ENCODE measurements at regions not wholly inside any gene's neighbourhood (a gene's known extent, or its start where the extent isn't known, plus 50 kb on each side); places are given as distances from the start of the nearest gene placed in this dataset.
"Not testable (repeated sequence)": the region's sequence is repeated elsewhere in the genome, so short reads cannot be mapped to it uniquely, and the experiment has no call there.

DNA sequence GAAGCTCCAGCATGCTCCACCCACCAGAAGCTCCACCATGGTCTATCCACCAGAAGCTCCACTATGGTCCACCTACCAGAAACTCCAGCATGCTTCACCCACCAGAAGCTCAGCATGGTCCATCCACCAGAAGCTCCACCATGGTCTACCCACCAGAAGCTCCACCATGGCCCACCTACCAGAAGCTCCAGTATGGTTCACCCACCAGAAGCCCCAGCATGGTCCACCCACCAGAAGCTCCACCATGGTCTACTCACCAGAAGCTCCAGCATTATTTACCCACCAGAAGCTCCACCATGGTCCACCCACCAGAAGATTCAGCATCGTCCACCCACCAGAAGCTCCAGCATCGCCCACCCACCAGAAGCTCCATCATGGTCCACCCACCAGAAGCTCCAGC lies 4490.2 kb upstream of the OR11H1 start:
- H3K36me3 ChIP-seq (ENCODE audit: control insufficient read depth, insufficient read depth, low read length); H3K4me1 ChIP-seq (ENCODE audit: control insufficient read depth, insufficient read depth, low read length); H3K27ac ChIP-seq (ENCODE audit: low read depth, low read length); H3K9ac ChIP-seq (ENCODE audit: extremely low read depth, low read length, poor library complexity, severe bottlenecking); H3K27me3 ChIP-seq (ENCODE audit: control insufficient read depth, insufficient read depth, low read length, poor library complexity, severe bottlenecking); H3K27me3 Mint-ChIP-seq (ENCODE audit: insufficient read depth); H3K27ac Mint-ChIP-seq; H3K4me1 Mint-ChIP-seq; H3K4me3 Mint-ChIP-seq: not testable (repeated sequence)
- Mint-ChIP-seq H3K9me3 (peaks cover 96% of the 10 kb centered on the region), H3K36me3 (ENCODE audit: low read depth) (peaks cover 15% of the 10 kb centered on the region)
- Histone ChIP-seq H3K4me3 (ENCODE audit: low read length) (peak overlapping the region; percentile 43), H3K9me3 (ENCODE audit: control insufficient read depth, low read length) (peaks cover 80% of the 10 kb centered on the region)
- 46% methylated on average over 2 of the region's 2 CpGs; no CpG with 5 or more reads in 1 of the 2 experiments for WGBS, 2 experiments (ENCODE audit: insufficient coverage in 1 of 2, insufficient read length in 1 of 2)
- peak; percentile 37 for DNase-seq

DNA sequence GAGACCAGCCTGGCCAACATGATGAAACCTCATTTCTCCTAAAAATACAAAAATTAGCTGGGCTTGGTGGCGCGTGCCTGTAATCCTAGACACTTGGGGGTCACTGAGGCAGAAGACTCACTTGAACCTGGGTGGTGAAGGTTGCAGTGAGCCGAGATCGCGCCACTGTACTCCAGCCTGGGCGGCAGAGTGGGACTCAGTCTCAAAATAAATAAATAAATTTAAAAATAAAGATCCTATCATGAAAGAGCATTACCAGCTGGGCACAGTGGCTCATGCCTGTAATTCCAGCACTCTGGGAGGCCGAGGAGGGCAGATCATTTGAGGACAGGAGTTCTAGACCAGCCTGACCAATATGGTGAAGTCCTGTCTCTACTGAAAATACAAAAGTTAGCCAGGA lies 4489.2 kb upstream of the OR11H1 start:
- 74 to 78% methylated on average over 7 of the region's 7 CpGs for WGBS, 2 experiments (ENCODE audit: insufficient coverage in 1 of 2, insufficient read length in 1 of 2)
- H3K27ac ChIP-seq (ENCODE audit: low read depth, low read length); H3K4me1 ChIP-seq (ENCODE audit: control insufficient read depth, insufficient read depth, low read length); H3K4me3 Mint-ChIP-seq; H3K27me3 ChIP-seq (ENCODE audit: control insufficient read depth, insufficient read depth, low read length, poor library complexity, severe bottlenecking); H3K9ac ChIP-seq (ENCODE audit: extremely low read depth, low read length, poor library complexity, severe bottlenecking); H3K27me3 Mint-ChIP-seq (ENCODE audit: insufficient read depth); H3K36me3 ChIP-seq (ENCODE audit: control insufficient read depth, insufficient read depth, low read length); H3K4me1 Mint-ChIP-seq; H3K27ac Mint-ChIP-seq: not testable (repeated sequence)
- DNase-seq = peak; percentile 30
- H3K9me3 ChIP-seq (ENCODE audit: control insufficient read depth, low read length) = peaks cover 84% of the 10 kb centered on the region
- H3K4me3 ChIP-seq (ENCODE audit: low read length) = peak overlapping the region; percentile 61
- peaks cover 18% of the 10 kb centered on the region for H3K36me3 Mint-ChIP-seq (ENCODE audit: low read depth)
- peaks cover 95% of the 10 kb centered on the region for H3K9me3 Mint-ChIP-seq

DNA sequence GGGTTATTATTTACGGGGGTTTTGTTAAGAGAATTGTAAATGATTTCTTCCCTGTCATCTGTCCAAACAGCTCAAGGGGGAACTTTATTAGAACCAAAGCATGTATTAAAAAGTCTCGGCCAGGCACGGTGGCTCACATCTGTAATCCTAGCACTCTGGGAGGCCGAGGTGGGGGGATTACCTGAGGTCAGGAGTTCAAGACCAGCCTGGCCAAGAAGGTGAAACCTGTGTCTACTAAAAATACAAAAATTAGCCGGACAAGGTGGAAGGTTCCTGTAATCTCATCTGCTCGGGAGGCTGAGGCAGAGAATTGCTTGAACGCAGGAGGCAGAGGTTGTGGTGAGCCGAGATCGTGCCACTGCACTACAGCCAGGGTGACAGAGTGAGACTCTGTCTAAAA lies 4486.6 kb upstream of the OR11H1 start:
- H3K9me3 Mint-ChIP-seq = peaks cover 76% of the 10 kb centered on the region
- not testable (repeated sequence) for H3K4me3 Mint-ChIP-seq; H3K27me3 Mint-ChIP-seq (ENCODE audit: insufficient read depth); H3K4me3 ChIP-seq (ENCODE audit: low read length); H3K4me1 Mint-ChIP-seq; H3K27ac Mint-ChIP-seq; H3K36me3 ChIP-seq (ENCODE audit: control insufficient read depth, insufficient read depth, low read length); DNase-seq; H3K4me1 ChIP-seq (ENCODE audit: control insufficient read depth, insufficient read depth, low read length); H3K27ac ChIP-seq (ENCODE audit: low read depth, low read length); H3K9ac ChIP-seq (ENCODE audit: extremely low read depth, low read length, poor library complexity, severe bottlenecking); H3K27me3 ChIP-seq (ENCODE audit: control insufficient read depth, insufficient read depth, low read length, poor library complexity, severe bottlenecking)
- WGBS, 2 experiments (ENCODE audit: insufficient coverage in 1 of 2, insufficient read length in 1 of 2) = 67 to 79% methylated on average over 9 of the region's 9 CpGs
- H3K36me3 Mint-ChIP-seq (ENCODE audit: low read depth) = peaks cover 11% of the 10 kb centered on the region
- H3K9me3 ChIP-seq (ENCODE audit: control insufficient read depth, low read length) = peaks cover 69% of the 10 kb centered on the region

DNA sequence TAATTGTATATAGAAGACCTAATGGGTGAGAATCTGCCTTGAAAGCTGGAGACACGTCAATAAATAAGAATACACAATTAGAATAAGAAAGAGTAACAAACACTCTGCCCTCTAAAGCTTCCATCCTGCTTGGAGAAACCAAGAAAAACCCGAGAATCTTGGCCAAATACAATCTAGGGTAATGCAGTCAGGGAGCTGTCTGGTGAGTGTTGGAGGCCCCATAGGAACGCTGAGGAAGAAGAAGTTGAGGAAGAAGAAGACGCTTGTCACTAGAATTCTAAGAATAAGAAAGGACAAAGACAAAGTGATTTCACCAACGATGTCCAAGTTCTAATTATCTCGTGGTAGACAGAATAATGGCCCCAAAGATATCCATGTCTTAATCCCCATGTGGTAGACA lies 4485.9 kb upstream of the OR11H1 start:
- Histone ChIP-seq H3K27me3 (ENCODE audit: control insufficient read depth, insufficient read depth, low read length, poor library complexity, severe bottlenecking) (no peaks in the 10 kb centered on the region), H3K4me1 (ENCODE audit: control insufficient read depth, insufficient read depth, low read length) (no peaks in the 10 kb centered on the region), H3K27ac (ENCODE audit: low read depth, low read length) (no peak overlapping the region), H3K9me3 (ENCODE audit: control insufficient read depth, low read length) (peaks cover 67% of the 10 kb centered on the region), H3K36me3 (ENCODE audit: control insufficient read depth, insufficient read depth, low read length) (no peaks in the 10 kb centered on the region), H3K9ac (ENCODE audit: extremely low read depth, low read length, poor library complexity, severe bottlenecking) (no peak overlapping the region), H3K4me3 (ENCODE audit: low read length) (no peak overlapping the region)
- Mint-ChIP-seq H3K27ac (no peak overlapping the region), H3K4me1 (no peaks in the 10 kb centered on the region), H3K36me3 (ENCODE audit: low read depth) (peaks cover 11% of the 10 kb centered on the region), H3K9me3 (peaks cover 71% of the 10 kb centered on the region), H3K4me3 (no peak overlapping the region), H3K27me3 (ENCODE audit: insufficient read depth) (no peaks in the 10 kb centered on the region)
- WGBS, 2 experiments (ENCODE audit: insufficient coverage in 1 of 2, insufficient read length in 1 of 2) = 41 to 48% methylated on average over 6 of the region's 6 CpGs
- DNase-seq = peak; percentile 10
- TF ChIP-seq, protein P1, sequence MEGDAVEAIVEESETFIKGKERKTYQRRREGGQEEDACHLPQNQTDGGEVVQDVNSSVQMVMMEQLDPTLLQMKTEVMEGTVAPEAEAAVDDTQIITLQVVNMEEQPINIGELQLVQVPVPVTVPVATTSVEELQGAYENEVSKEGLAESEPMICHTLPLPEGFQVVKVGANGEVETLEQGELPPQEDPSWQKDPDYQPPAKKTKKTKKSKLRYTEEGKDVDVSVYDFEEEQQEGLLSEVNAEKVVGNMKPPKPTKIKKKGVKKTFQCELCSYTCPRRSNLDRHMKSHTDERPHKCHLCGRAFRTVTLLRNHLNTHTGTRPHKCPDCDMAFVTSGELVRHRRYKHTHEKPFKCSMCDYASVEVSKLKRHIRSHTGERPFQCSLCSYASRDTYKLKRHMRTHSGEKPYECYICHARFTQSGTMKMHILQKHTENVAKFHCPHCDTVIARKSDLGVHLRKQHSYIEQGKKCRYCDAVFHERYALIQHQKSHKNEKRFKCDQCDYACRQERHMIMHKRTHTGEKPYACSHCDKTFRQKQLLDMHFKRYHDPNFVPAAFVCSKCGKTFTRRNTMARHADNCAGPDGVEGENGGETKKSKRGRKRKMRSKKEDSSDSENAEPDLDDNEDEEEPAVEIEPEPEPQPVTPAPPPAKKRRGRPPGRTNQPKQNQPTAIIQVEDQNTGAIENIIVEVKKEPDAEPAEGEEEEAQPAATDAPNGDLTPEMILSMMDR (conservative IDR thresholded peaks at IDR 0.05) = no peak

DNA sequence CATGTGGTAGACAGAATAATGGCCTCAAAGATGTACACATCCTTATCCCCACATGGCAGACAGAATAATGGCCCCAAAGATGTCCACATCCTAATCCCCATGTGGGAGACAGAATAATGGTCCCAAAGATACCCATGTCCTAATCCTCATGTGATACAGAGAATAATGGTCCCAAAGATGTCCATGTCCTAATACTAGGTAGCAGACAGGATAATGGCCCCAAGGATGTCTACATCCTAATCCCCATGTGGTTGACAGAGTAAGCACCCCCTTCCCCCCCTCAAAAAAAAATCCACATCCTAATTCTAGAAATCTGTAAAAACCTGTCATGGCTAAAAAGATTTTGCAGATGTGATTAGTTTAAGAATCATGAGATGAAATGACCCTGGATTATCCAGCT lies 4484.7 kb upstream of the OR11H1 start:
- peaks cover 62% of the 10 kb centered on the region for H3K9me3 Mint-ChIP-seq
- H3K4me1 Mint-ChIP-seq; H3K27ac ChIP-seq (ENCODE audit: low read depth, low read length); H3K27me3 Mint-ChIP-seq (ENCODE audit: insufficient read depth); H3K36me3 ChIP-seq (ENCODE audit: control insufficient read depth, insufficient read depth, low read length); H3K4me3 ChIP-seq (ENCODE audit: low read length); H3K27ac Mint-ChIP-seq; H3K27me3 ChIP-seq (ENCODE audit: control insufficient read depth, insufficient read depth, low read length, poor library complexity, severe bottlenecking); H3K4me3 Mint-ChIP-seq; H3K4me1 ChIP-seq (ENCODE audit: control insufficient read depth, insufficient read depth, low read length); H3K9ac ChIP-seq (ENCODE audit: extremely low read depth, low read length, poor library complexity, severe bottlenecking); H3K36me3 Mint-ChIP-seq (ENCODE audit: low read depth): not testable (repeated sequence)
- H3K9me3 ChIP-seq (ENCODE audit: control insufficient read depth, low read length) = peaks cover 63% of the 10 kb centered on the region
- peak; percentile 1 for DNase-seq

DNA sequence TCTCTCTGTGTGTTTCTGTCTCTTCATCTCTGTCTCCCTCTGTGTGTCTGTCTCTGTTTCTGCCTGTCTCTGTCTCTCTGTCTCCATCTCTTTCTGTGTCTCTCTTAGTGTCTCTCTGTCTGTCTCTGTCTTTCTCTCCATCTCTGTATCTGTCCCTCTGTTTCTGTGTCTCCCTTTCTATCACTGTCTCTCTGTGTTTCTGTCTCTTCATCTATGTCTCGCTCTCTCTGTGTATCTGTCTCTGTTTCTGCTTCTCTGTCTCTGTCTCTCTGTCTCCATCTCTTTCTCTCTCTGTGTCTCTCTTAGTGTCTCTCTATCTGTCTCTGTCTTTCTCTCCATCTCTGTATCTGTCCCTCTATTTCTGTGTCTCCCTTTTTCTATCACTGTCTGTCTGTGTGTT lies 4479.1 kb upstream of the OR11H1 start:
- not testable (repeated sequence) for H3K4me1 ChIP-seq (ENCODE audit: control insufficient read depth, insufficient read depth, low read length); H3K4me1 Mint-ChIP-seq; H3K27ac ChIP-seq (ENCODE audit: low read depth, low read length); H3K27me3 Mint-ChIP-seq (ENCODE audit: insufficient read depth); H3K9ac ChIP-seq (ENCODE audit: extremely low read depth, low read length, poor library complexity, severe bottlenecking); H3K27me3 ChIP-seq (ENCODE audit: control insufficient read depth, insufficient read depth, low read length, poor library complexity, severe bottlenecking); H3K36me3 Mint-ChIP-seq (ENCODE audit: low read depth); H3K27ac Mint-ChIP-seq; H3K36me3 ChIP-seq (ENCODE audit: control insufficient read depth, insufficient read depth, low read length); DNase-seq; H3K4me3 Mint-ChIP-seq
- H3K4me3 ChIP-seq (ENCODE audit: low read length) = peak overlapping the region; percentile 72
- 78 to 88% methylated on average over 1 of the region's 1 CpG for WGBS, 2 experiments (ENCODE audit: insufficient coverage in 1 of 2, insufficient read length in 1 of 2)
- H3K9me3 Mint-ChIP-seq = peaks cover 45% of the 10 kb centered on the region
- peaks cover 48% of the 10 kb centered on the region for H3K9me3 ChIP-seq (ENCODE audit: control insufficient read depth, low read length)

DNA sequence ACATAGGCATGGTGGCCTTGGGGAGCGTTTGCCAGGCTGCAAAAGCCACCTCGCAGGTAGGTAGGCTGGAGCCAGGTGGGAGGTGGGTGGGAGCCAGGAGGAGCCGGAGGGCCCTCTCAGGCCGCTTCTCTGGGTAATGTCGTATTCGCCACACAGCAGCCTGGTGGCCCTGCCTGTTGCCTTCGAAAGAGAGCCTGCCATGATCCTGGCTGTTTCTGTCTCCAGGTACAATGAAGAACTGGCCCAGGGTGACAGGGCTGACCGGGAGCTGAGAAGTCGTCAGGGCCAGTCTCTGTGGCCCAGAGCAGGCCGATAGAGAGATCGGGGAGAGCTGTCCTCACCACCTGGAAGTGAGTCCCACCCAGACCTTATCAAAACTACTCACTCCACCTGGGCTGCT lies 4477.8 kb upstream of the OR11H1 start:
- H3K36me3 Mint-ChIP-seq (ENCODE audit: low read depth) = not testable (repeated sequence)

More for the DNA sequence above, 4477.8 kb upstream of the OR11H1 start:
- not testable (repeated sequence) for H3K27me3 ChIP-seq (ENCODE audit: control insufficient read depth, insufficient read depth, low read length, poor library complexity, severe bottlenecking); H3K27ac Mint-ChIP-seq; H3K4me1 Mint-ChIP-seq; H3K4me3 Mint-ChIP-seq; H3K36me3 ChIP-seq (ENCODE audit: control insufficient read depth, insufficient read depth, low read length); H3K4me1 ChIP-seq (ENCODE audit: control insufficient read depth, insufficient read depth, low read length); H3K4me3 ChIP-seq (ENCODE audit: low read length); H3K27ac ChIP-seq (ENCODE audit: low read depth, low read length); H3K27me3 Mint-ChIP-seq (ENCODE audit: insufficient read depth); H3K9ac ChIP-seq (ENCODE audit: extremely low read depth, low read length, poor library complexity, severe bottlenecking)
- peaks cover 52% of the 10 kb centered on the region for H3K9me3 Mint-ChIP-seq
- 79% methylated on average over 8 of the region's 11 CpGs; no CpG with 5 or more reads in 1 of the 2 experiments for WGBS, 2 experiments (ENCODE audit: insufficient coverage in 1 of 2, insufficient read length in 1 of 2)
- H3K9me3 ChIP-seq (ENCODE audit: control insufficient read depth, low read length) = peaks cover 56% of the 10 kb centered on the region
- peak; percentile 4 for DNase-seq
